ENCODE measurements at regions not wholly inside any gene's neighbourhood (a gene's known extent, or its start where the extent isn't known, plus 50 kb on each side); places are given as distances from the start of the nearest gene placed in this dataset.

- Mint-ChIP-seq H3K4me1 (ENCODE audit: low read depth) (no peaks in the 10 kb centered on the region), H3K4me3 (no peak overlapping the region), H3K27ac (no peak overlapping the region), H3K27me3 (ENCODE audit: insufficient read depth) (peaks cover 11% of the 10 kb centered on the region), H3K9me3 (no peaks in the 10 kb centered on the region), H3K36me3 (ENCODE audit: low read depth) (no peaks in the 10 kb centered on the region)
- no peak for TF ChIP-seq CTCF (IDR thresholded peaks at IDR 0.05)
- DNase-seq = no peak
Measured at GRCh38 chr20:20836836-20837235, 124.4 kb upstream of the RALGAPA2 start.

GRCh38 chr20:20835897-20836296 lies 123.5 kb upstream of the RALGAPA2 start:
- Mint-ChIP-seq H3K4me3 (no peak overlapping the region), H3K27me3 (ENCODE audit: insufficient read depth) (peaks cover 9% of the 10 kb centered on the region), H3K4me1 (ENCODE audit: low read depth) (no peaks in the 10 kb centered on the region), H3K27ac (no peak overlapping the region), H3K36me3 (ENCODE audit: low read depth) (no peaks in the 10 kb centered on the region), H3K9me3 (no peaks in the 10 kb centered on the region)
- no peak for TF ChIP-seq CTCF (IDR thresholded peaks at IDR 0.05)
- DNase-seq = no peak

- H3K4me1 Mint-ChIP-seq (ENCODE audit: low read depth) = no peaks in the 10 kb centered on the region
- TF ChIP-seq CTCF (IDR thresholded peaks at IDR 0.05) = no peak
- H3K27me3 Mint-ChIP-seq (ENCODE audit: insufficient read depth) = peaks cover 7% of the 10 kb centered on the region
- H3K9me3 Mint-ChIP-seq = peaks cover 8% of the 10 kb centered on the region; the same call in 1 of the 2 replicates
- H3K4me3 Mint-ChIP-seq = no peak overlapping the region
- no peak for DNase-seq
- H3K27ac Mint-ChIP-seq = no peak overlapping the region
- H3K36me3 Mint-ChIP-seq (ENCODE audit: low read depth) = no peaks in the 10 kb centered on the region
Measured at GRCh38 chr20:20834008-20834407, 121.6 kb upstream of the RALGAPA2 start.

GRCh38 chr20:20832715-20833114 lies 120.3 kb upstream of the RALGAPA2 start:
- TF ChIP-seq CTCF (IDR thresholded peaks at IDR 0.05) = no peak
- no peaks in the 10 kb centered on the region for H3K4me1 Mint-ChIP-seq (ENCODE audit: low read depth)
- no peak overlapping the region for H3K27ac Mint-ChIP-seq
- H3K36me3 Mint-ChIP-seq (ENCODE audit: low read depth) = no peaks in the 10 kb centered on the region
- peaks cover 5% of the 10 kb centered on the region for H3K27me3 Mint-ChIP-seq (ENCODE audit: insufficient read depth)
- H3K4me3 Mint-ChIP-seq = no peak overlapping the region
- peaks cover 8% of the 10 kb centered on the region; the same call in 1 of the 2 replicates for H3K9me3 Mint-ChIP-seq
- DNase-seq = no peak

- H3K27ac Mint-ChIP-seq = no peak overlapping the region
- H3K9me3 Mint-ChIP-seq = peaks cover 8% of the 10 kb centered on the region; the same call in 1 of the 2 replicates
- no peak for DNase-seq
- H3K4me1 Mint-ChIP-seq (ENCODE audit: low read depth) = no peaks in the 10 kb centered on the region
- peaks cover 5% of the 10 kb centered on the region for H3K27me3 Mint-ChIP-seq (ENCODE audit: insufficient read depth)
- no peaks in the 10 kb centered on the region for H3K36me3 Mint-ChIP-seq (ENCODE audit: low read depth)
- H3K4me3 Mint-ChIP-seq = no peak overlapping the region
- TF ChIP-seq CTCF (IDR thresholded peaks at IDR 0.05) = no peak
Measured at GRCh38 chr20:20831794-20832193, 119.3 kb upstream of the RALGAPA2 start.

- Mint-ChIP-seq H3K27me3 (ENCODE audit: insufficient read depth) (peaks cover 2% of the 10 kb centered on the region), H3K4me3 (no peak overlapping the region), H3K36me3 (ENCODE audit: low read depth) (no peaks in the 10 kb centered on the region), H3K4me1 (ENCODE audit: low read depth) (no peaks in the 10 kb centered on the region), H3K9me3 (peaks cover 8% of the 10 kb centered on the region; the same call in 1 of the 2 replicates), H3K27ac (no peak overlapping the region)
- DNase-seq = no peak
- no peak for TF ChIP-seq CTCF (IDR thresholded peaks at IDR 0.05)
Measured at GRCh38 chr20:20829681-20830080, 117.2 kb upstream of the RALGAPA2 start.

Measured in HFFc6 (cell line).